ENCODE measurements at regions not wholly inside any gene's neighbourhood (a gene's known extent, or its start where the extent isn't known, plus 50 kb on each side); places are given as distances from the start of the nearest gene placed in this dataset.
"Not testable (repeated sequence)": the region's sequence is repeated elsewhere in the genome, so short reads cannot be mapped to it uniquely, and the experiment has no call there.

- no peak for DNase-seq (ENCODE audit: low read depth)
Measured at GRCh38 chr6:137309078-137309762, 90.0 kb upstream of the IFNGR1 start.

GRCh38 chr6:137307163-137307854 is 88.1 kb upstream of the IFNGR1 start:
- DNase-seq (ENCODE audit: low read depth): no peak

- DNase-seq (ENCODE audit: low read depth): no peak
Measured at GRCh38 chr6:137305691-137306090, 86.5 kb upstream of the IFNGR1 start.

- DNase-seq (ENCODE audit: low read depth): no peak
Measured at GRCh38 chr6:137304020-137304780, 85.0 kb upstream of the IFNGR1 start.

GRCh38 chr6:137303441-137303840 is 84.3 kb upstream of the IFNGR1 start:
- no peak for DNase-seq (ENCODE audit: low read depth)

GRCh38 chr6:137299681-137300080 is 80.5 kb upstream of the IFNGR1 start:
- DNase-seq (ENCODE audit: low read depth): no peak

DNA sequence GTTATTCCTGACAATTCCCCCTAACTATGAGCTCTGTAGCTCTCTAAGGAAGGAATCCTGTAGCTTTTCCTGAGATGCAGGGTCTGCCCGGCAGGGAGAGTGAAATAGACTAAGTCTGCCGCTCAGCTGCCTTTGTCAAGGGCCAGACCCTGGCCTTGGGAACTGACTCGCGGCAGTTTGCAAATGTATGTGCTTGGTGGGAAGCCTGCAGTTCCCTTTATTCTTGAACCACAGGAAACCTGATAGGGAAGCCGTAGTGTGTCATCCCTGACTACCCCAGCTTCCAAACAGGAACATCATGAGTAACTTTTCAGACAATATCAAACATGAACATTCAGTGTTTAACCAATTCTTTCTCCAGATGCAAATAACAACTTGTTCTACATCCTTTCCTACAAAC is 78.7 kb upstream of the IFNGR1 start:
- DNase-seq (ENCODE audit: low read depth): no peak

DNA sequence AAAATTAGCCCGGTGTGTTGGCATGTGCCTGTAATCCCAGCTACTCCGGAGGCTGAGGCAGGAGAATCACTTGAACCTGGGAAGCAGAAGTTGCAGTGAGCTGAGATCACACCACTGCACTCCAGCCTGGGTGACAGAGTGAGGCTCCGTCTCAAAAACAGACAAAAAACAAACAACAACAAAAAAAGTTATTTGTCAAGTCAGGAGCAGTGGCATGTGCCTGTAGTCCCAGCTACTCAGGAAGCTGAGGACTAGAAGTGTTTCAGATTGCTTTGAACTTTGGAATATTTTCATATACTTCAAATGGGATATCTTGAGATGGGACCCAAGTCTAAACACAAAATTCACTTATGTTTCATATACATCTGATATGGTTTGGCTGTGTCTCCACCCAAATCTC is 73.1 kb upstream of the IFNGR1 start:
- DNase-seq (ENCODE audit: low read depth): not testable (repeated sequence)

DNA sequence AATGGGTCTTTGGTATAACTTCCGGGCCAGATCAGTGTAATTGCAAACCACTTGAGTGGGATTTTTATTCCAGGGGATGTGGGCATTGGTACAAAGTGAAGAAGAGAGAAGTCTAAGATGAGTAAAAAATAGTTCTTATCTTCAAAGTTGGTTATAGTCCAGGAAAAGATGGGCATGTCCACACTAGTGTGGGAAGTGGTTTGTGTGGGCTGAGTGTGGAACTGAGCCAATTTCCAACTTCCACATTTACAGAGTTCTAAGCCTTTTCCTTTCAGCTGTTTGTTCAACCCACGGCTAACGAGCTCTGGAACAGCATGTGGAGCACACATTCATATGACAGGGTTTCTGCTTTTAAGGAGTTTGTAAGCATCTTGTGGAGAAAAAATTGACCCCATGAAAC is 72.3 kb upstream of the IFNGR1 start:
- no peak for DNase-seq (ENCODE audit: low read depth)

DNA sequence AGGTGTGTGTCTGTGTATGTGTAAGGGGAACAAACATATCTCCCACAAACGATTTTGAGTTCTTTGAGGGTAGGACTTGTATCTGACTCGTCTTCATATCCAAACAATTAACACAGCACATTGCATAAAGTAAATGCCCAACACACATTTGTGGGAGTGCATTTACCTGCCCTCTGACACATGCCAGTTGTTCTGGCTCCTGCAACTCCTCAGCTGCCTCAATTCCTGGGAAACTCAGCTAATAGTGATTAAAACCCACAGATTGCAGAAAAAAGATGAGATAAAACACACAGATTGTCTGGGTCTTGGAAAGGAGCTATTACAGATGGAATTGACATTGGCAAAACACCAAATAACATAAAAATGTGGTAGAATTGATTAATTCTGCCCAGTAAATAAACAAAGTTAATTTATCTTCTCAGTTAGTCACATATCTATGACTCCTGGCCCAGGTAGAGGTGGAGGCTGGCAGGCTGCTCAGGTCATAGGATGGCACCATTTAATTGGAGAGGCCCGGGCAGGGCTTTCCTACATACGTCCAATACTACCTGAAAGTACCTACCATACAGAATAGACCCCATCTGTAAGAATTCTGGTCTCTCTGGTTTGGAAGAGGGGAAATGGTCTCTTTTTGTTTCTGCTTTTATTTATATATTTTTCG is 71.5 kb upstream of the IFNGR1 start:
- DNase-seq (ENCODE audit: low read depth): no peak

DNA sequence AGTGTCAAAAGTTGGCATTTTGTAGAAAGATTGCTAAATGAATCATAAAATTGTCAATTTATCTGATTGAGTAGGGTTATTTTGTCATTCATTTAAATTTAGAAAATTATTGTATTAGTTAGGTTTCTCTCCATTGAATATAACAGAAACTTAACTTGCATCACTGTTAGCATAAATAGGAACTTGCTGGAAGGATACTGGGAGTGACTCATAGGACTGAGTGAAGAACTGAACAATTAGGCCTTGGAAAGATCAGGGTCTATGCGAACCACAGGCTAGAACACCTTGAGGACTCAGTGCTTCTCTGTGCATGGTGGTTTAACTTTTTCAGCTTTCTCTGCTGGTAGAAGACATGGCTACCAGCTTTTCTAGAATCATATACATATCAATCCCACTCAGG is 67.7 kb upstream of the IFNGR1 start:
- no peak for DNase-seq (ENCODE audit: low read depth)

- DNase-seq (ENCODE audit: low read depth): no peak
Measured at GRCh38 chr6:137286368-137286767, 67.2 kb upstream of the IFNGR1 start.

DNA sequence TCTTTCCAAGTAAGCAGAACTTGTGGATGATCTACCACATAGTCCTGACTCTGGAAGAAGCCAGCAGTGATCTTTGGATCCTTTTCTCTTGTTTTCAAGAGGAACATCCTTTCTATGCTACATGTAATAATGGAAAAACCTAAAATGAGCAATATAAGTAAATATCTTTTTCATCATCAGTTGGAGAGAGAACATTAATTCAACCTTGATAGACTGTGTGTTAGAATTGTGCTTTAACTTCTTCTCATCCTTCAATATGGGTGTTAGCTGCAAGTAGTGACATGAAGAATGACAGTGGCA is 65.6 kb upstream of the IFNGR1 start:
- DNase-seq (ENCODE audit: low read depth): no peak

DNA sequence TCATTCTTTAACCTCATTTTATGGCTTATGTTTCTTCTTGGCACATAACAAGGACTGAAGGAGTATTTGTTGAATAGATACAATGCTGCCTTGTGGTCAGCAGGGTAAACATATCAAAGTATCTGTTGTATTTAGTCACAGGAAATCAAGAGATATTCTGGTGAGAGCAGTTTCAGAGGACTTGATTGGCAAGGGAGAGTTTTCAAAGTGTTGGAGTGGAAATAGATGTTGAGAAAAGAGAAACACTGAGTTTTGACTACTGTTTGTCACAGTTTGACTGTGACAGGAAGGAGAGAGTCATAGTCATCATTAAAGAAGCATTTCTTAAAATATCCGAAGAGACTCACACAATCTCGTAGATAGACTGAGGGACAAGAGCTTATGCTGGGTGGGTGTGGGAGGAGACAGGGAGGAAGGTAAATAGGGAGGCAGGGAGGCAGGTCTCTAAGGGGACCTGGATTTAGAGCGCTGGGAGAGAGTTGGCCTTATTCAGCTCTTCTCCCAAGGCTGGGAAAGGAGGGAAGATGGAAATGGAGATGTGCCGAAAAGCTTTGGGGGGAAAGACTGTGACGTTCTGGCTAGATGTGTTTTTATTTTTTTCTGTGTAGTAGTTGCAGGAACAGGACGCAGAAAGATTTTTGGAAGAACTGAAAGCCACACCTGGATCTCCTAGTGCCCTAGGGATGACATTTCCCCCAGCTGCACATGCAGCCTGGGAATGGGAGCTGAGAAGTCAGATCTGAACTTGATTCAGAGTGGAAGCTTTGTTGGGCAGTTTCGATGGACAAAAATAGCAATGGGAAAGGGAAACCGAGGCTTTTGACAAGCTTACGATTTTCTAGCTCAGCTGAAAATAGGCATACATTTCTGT is 65.0 kb upstream of the IFNGR1 start:
- no peak for DNase-seq (ENCODE audit: low read depth)

DNA sequence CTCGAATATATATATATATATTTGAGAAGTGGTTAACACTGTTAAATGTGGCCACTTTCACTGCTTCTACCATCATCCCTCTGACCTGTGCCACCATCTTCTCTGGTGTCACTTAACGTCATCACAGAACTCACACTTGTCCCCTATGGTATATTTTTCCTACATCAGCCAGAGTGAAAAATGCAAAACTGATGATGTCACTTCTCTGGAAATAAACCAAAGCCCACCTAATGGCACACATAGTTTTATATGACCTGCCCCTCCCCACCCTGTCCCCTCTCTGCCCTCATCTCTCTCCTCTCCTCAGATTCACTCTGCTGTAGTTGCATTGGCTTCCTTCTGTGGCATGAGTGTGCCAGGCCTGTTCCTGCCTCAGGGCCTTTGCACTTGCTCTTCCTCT is 63.9 kb upstream of the IFNGR1 start:
- DNase-seq (ENCODE audit: low read depth): no peak

DNA sequence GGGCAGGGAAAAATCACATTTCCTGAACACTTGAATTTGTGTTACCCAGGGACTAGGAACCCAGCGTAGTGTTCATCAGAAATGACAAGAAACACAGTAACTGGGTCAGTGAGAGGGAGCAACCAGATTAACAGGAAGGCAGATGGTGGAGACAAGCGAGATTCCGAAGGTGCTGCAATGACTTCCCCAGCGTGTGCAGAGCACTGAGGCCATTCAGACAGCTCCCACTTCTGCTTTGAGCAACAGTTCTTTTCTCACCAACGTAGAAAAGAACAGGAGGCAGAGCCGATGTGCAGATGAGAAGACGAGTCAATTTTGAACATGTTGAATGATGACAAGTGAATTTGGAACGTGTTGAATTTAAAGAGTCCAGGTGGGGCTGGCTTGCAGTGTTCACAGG is 63.1 kb upstream of the IFNGR1 start:
- no peak for DNase-seq (ENCODE audit: low read depth)

DNA sequence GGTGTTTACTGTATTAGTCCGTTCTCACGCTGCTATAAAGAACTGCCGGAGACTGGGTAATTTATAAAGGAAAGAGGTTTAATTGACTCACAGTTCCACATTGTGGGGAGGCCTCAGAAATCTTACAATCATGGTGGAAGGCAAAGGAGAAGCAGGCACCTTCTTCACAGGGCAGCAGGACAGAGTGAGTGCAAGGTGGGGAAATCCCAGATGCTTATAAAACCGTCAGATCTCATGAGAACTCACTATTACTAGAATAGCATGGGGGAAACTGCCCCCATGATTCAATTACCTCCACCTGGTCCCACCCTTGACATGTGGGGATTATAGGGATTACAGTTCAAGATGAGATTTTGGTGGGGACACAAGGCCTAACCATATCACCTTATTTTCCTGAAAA is 60.1 kb upstream of the IFNGR1 start:
- DNase-seq (ENCODE audit: low read depth): not testable (repeated sequence)

GRCh38 chr6:137277971-137278637 is 58.9 kb upstream of the IFNGR1 start:
- DNase-seq (ENCODE audit: low read depth): no peak

GRCh38 chr6:137272403-137272802 is 53.2 kb upstream of the IFNGR1 start:
- DNase-seq (ENCODE audit: low read depth): no peak

DNA sequence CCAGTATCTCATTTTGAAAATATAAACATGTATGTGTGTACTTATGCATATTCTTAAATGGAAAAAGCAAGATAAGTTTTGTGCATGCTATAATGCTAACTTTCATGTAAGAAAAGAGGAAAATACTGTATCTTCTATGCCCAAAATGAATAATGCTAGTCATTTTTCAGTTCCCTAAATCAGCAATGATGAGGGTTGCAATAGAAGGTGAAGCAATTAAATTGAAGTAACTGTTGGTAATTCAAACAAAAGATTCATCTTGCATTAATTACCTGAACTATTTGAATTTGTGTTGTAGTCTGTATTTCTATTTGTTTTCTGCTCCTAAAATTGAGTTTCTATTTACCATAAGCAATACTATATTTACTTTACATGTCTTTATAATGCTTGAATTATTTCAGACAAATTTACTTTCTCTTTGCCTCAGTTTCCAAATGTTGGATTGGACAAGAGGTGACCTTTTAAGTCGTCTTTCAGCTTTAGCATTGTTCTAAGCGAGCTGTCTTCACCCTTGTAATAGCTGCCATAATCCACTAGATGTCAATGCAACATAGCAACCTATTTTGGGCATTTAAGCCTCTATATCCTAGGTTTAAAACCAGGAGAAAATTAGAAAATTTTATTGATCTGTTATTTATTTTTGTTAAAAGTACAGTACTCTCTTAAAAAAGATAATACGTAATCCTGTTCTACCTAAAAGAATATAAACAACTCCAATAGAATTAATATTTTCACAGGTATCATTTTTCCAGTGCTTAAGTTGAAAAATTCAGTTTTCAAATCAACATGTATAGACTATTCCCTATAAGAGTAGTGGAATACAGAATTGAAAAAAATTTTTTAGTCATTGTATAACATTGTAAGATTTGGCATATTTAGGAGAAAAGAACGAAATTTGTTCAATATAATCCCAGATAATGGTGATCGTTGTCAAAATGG is 52.3 kb upstream of the IFNGR1 start:
- DNase-seq (ENCODE audit: low read depth): no peak
